ENCODE measurements at regions not wholly inside any gene's neighbourhood (a gene's known extent, or its start where the extent isn't known, plus 50 kb on each side); places are given as distances from the start of the nearest gene placed in this dataset.
"Not testable (repeated sequence)": the region's sequence is repeated elsewhere in the genome, so short reads cannot be mapped to it uniquely, and the experiment has no call there.

DNA sequence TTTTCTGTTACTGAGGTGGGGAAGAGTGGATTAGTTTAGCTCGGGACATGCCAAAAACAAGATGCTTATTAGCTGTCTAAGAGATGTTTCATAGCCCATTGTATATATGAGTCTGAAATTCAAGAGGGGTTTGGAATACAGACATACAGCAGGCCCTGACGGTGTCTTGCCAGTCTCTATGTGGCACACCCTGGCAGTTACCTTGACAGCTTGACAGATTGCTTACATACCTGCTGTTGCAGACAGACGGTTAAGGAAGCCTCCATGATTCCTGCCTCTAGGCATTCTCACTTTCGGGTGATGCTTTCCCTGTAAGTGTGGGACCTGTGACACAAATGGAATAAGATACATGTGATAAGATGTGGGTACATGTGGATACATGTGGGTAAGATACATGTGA, 95.0 kb downstream of the QRSL1 start:
- DNase-seq (ENCODE audit: low read depth, low spot score) = no peak

DNA sequence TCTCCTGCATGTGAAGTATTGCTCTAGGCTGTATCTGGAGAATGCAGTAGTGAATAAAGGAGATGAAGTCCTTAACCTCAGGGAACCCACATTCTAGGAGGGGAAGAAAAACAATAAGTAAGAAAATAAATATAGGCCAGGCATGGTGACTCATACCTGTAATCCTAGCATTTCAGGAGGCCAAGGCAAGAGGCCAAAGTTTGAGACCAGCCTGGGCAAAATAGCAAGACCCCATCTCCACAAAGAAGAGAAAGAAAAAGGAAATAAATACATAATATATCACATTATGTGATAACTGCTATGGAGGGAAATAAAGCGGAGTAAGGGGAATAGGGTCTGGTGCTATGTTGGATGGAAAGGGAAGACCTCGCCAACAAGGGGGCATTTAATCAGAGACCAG, 94.0 kb downstream of the QRSL1 start:
- not testable (repeated sequence) for DNase-seq (ENCODE audit: low read depth, low spot score)

GRCh38 chr6:106721189-106721588, 91.8 kb downstream of the QRSL1 start:
- not testable (repeated sequence) for DNase-seq (ENCODE audit: low read depth, low spot score)
